Esophagus (tissue), 2 donors: ENCODE measurements at regions not wholly inside any gene's neighbourhood (a gene's known extent, or its start where the extent isn't known, plus 50 kb on each side); places are given as distances from the start of the nearest gene placed in this dataset.
"Not testable (repeated sequence)": the region's sequence is repeated elsewhere in the genome, so short reads cannot be mapped to it uniquely, and the experiment has no call there.

Experiments
- H3K27ac ChIP-seq, 2 donors: one replicate each; pipeline ENCODE4 v1.5.1; 2013; ENCODE audit warnings: low read depth in 2 of 2, mild to moderate bottlenecking in 2 of 2, inconsistent platforms in 1 of 2, low read length in 1 of 2, moderate library complexity in 1 of 2
- H3K27me3 ChIP-seq, 2 donors: one replicate each; pipeline ENCODE4 v1.6.1; 2013; ENCODE audit warnings: low read length in 2 of 2, control low read depth in 1 of 2, mild to moderate bottlenecking in 1 of 2; ENCODE audit not compliant: insufficient read depth in 2 of 2, control insufficient read depth in 1 of 2
- H3K36me3 ChIP-seq, 2 donors: one replicate each; pipeline ENCODE4 v1.6.1; 2013; ENCODE audit warnings: low read length in 1 of 2; ENCODE audit not compliant: control insufficient read depth in 2 of 2, insufficient read depth in 2 of 2
- H3K4me1 ChIP-seq, 2 donors: one replicate each; pipeline ENCODE4 v1.6.1; 2013; ENCODE audit warnings: low read length in 1 of 2; ENCODE audit not compliant: control insufficient read depth in 2 of 2, insufficient read depth in 2 of 2
- H3K4me3 ChIP-seq, 2 donors: one replicate each; pipeline ENCODE4 v1.5.1; 2013; ENCODE audit warnings: low read length in 2 of 2, mild to moderate bottlenecking in 2 of 2, low read depth in 1 of 2, moderate library complexity in 1 of 2
- H3K9me3 ChIP-seq, 2 donors: one replicate each; pipeline ENCODE4 v1.6.1; 2013; ENCODE audit warnings: mild to moderate bottlenecking in 2 of 2, low read depth in 1 of 2, low read length in 1 of 2, moderate library complexity in 1 of 2; ENCODE audit not compliant: control insufficient read depth in 2 of 2, insufficient read depth in 1 of 2
- WGBS, 2 donors: extraction: QIAGEN DNeasy Blood & Tissue Kit; methylation state at CpG; one replicate each; pipeline ENCODE4 v1.1.7; 2013; 5-methylcytosine and 5-hydroxymethylcytosine counted together
- donor health status: healthy with polysubstance abuse.
- donor health status: Bipolar disorder and iron deficiency.

DNA sequence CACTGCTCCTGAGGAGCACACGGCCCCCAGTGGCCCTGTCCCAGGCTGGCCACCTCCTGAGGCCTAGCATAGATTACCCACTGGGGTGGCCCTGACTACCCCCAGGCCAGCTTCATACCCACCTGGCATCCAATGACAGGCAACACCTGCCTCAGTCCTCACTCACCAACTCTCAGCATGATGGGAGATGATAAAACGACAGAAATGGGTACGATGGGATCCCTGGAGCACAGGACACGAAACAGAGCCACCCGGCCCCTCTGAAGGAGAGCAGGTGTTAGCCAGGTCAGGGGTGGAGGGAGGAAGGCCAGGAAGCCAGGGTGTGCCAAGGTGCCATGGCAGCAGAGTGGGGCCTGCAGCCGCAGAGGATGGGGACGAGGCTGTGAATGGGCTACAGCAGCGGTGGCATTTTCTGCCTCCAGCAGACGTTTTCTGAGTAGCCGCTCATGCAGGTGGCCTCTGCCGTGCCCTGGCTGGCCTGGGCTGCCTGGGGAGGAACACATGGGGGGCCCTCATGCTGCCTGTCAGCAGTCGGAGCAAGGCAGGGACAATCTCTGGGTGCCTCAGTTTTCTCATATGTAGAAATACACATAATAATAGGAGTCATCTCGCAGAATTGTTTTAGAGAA lies 50.2 kb upstream of the FGF3 start:
- 86 to 89% methylated on average over 13 of the region's 13 CpGs for WGBS, 2 donors

GRCh38 chr11:69870766-69871165 lies 51.5 kb upstream of the FGF3 start:
- no peaks in the 10 kb centered on the region for H3K27me3 ChIP-seq
- no peak overlapping the region for H3K27ac ChIP-seq
- whole genome bisulfite sequencing, 2 donors: 51 to 55% methylated on average over 3 of the region's 3 CpGs
- H3K4me1 ChIP-seq: no peaks in the 10 kb centered on the region
- no peaks in the 10 kb centered on the region for H3K36me3 ChIP-seq
- no peaks in the 10 kb centered on the region for H3K9me3 ChIP-seq
- no peak overlapping the region for H3K4me3 ChIP-seq

More for the DNA sequence above, 50.2 kb upstream of the FGF3 start:
- Histone ChIP-seq H3K4me3 (no peak overlapping the region), H3K36me3 (no peaks in the 10 kb centered on the region), H3K27ac (no peak overlapping the region), H3K4me1 (no peaks in the 10 kb centered on the region), H3K27me3 (no peaks in the 10 kb centered on the region), H3K9me3 (no peaks in the 10 kb centered on the region)

- Histone ChIP-seq H3K4me1 (no peaks in the 10 kb centered on the region), H3K4me3 (no peak overlapping the region), H3K36me3 (no peaks in the 10 kb centered on the region), H3K27ac (no peak overlapping the region), H3K9me3 (peaks cover 0 to 3% of the 10 kb centered on the region in 2 donors), H3K27me3 (peaks cover 0 to 3% of the 10 kb centered on the region in 2 donors)
- 72 to 83% methylated on average over 15 of the region's 15 CpGs for WGBS, 2 donors
These were observed 54.2 kb upstream of the FGF3 start for GRCh38 chr11:69873166-69874077.

DNA sequence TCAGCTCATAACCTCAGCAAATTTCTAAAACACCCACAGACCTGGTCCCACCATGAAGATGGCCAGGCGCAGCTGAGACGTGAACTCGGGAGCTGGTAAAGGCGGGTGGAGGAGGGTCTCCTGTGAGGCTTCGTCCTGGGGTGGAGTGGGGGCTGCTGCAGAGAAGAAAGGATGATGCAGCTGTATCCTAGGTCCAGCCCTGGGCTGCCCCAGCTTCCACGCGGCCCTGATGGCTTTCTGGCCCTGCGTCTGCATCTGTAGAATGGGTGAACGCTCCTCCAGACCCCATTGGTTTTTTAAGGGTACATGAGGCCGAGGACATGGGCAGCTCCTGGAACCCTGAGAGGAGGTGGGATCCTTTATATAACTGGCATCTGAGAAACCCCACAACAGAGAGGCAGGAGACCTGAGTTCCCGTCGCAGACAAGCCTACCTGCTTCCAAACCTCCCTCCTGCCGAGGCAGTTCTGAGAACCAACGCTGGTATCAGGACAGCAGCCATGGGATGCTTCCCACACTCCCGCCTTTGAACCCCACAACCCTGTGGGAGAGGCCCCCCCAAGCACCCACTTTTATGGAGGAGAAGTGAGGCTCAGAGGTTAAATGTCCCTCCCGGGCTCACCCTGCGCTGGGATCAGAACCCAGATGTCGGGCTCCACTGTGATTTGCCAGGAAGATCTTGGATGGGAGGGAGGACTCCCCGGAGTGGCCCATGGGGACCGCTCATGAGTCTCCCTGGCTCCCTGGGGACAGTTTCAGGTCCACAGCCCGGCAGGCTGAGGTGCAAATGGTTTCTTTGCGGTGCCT lies 55.2 kb upstream of the FGF3 start:
- Histone ChIP-seq H3K9me3 (peaks cover 0 to 3% of the 10 kb centered on the region in 2 donors), H3K27ac (no peak overlapping the region), H3K36me3 (no peaks in the 10 kb centered on the region), H3K4me3 (no peak overlapping the region), H3K27me3 (peaks cover 0 to 3% of the 10 kb centered on the region in 2 donors), H3K4me1 (no peaks in the 10 kb centered on the region)
- WGBS, 2 donors: 82 to 88% methylated on average over 22 of the region's 22 CpGs

- Histone ChIP-seq H3K4me1 (no peaks in the 10 kb centered on the region), H3K27me3 (peaks cover 0 to 3% of the 10 kb centered on the region in 2 donors), H3K27ac (no peak overlapping the region), H3K4me3 (no peak overlapping the region), H3K9me3 (peaks cover 0 to 3% of the 10 kb centered on the region in 2 donors), H3K36me3 (no peaks in the 10 kb centered on the region)
- 45 to 61% methylated on average over 21 of the region's 21 CpGs for WGBS, 2 donors
These were observed 55.9 kb upstream of the FGF3 start for GRCh38 chr11:69874984-69875624.

DNA sequence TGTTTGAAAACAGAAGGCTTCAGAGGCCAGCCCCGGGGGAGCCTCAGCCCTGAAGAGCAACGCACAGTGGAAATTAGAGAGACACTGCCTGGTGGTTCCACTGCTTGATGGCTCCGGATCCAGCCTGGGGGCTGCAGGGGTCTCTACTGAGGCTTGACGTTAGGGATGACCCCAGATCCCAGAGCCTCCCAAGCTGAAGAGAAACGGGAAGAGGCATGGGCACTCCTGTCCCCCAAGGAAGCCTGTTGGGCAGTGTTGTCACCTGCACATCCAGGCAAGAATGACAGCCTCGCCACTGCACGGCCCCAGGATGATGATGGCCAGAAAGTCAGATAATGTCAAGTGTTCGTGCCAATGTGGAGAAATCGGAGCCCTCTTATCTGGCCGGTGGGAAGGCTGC lies 56.8 kb upstream of the FGF3 start:
- Histone ChIP-seq H3K4me1 (no peaks in the 10 kb centered on the region), H3K27ac (no peak overlapping the region), H3K9me3 (peaks cover 0 to 3% of the 10 kb centered on the region in 2 donors), H3K36me3 (no peaks in the 10 kb centered on the region), H3K4me3 (no peak overlapping the region), H3K27me3 (peaks cover 0 to 3% of the 10 kb centered on the region in 2 donors)
- WGBS, 2 donors: 79 to 89% methylated on average over 10 of the region's 10 CpGs

GRCh38 chr11:69877235-69877634 lies 58.0 kb upstream of the FGF3 start:
- no peaks in the 10 kb centered on the region for H3K36me3 ChIP-seq
- 88 to 91% methylated on average over 8 of the region's 8 CpGs for WGBS, 2 donors
- H3K9me3 ChIP-seq: peaks cover 2 to 3% of the 10 kb centered on the region in 2 donors
- no peak overlapping the region for H3K27ac ChIP-seq
- H3K27me3 ChIP-seq: peaks cover 0 to 3% of the 10 kb centered on the region in 2 donors
- no peak overlapping the region for H3K4me3 ChIP-seq
- no peaks in the 10 kb centered on the region for H3K4me1 ChIP-seq

GRCh38 chr11:69877704-69878103 lies 58.5 kb upstream of the FGF3 start:
- H3K9me3 ChIP-seq, H3K4me3 ChIP-seq, H3K27ac ChIP-seq, H3K36me3 ChIP-seq, H3K27me3 ChIP-seq, H3K4me1 ChIP-seq: not testable (repeated sequence)
- 86 to 87% methylated on average over 7 of the region's 7 CpGs for WGBS, 2 donors
